G401 (cell line): ENCODE measurements at regions not wholly inside any gene's neighbourhood (a gene's known extent, or its start where the extent isn't known, plus 50 kb on each side); places are given as distances from the start of the nearest gene placed in this dataset.
A peak's percentile ranks its signal among the peaks of the same experiment; 100 is the strongest.

Source experiments
- DNase-seq: peaks from one replicate; pipeline ENCODE4 v3.0.0-alpha.2; 2015; ENCODE audit warnings: low spot score
- in situ Hi-C: cut with HindIII; loops from 2 replicates; pipeline ENCODE4 v1.10.0; 2016; ENCODE audit warnings: low sequenced_read_pairs, mixed read lengths

DNA sequence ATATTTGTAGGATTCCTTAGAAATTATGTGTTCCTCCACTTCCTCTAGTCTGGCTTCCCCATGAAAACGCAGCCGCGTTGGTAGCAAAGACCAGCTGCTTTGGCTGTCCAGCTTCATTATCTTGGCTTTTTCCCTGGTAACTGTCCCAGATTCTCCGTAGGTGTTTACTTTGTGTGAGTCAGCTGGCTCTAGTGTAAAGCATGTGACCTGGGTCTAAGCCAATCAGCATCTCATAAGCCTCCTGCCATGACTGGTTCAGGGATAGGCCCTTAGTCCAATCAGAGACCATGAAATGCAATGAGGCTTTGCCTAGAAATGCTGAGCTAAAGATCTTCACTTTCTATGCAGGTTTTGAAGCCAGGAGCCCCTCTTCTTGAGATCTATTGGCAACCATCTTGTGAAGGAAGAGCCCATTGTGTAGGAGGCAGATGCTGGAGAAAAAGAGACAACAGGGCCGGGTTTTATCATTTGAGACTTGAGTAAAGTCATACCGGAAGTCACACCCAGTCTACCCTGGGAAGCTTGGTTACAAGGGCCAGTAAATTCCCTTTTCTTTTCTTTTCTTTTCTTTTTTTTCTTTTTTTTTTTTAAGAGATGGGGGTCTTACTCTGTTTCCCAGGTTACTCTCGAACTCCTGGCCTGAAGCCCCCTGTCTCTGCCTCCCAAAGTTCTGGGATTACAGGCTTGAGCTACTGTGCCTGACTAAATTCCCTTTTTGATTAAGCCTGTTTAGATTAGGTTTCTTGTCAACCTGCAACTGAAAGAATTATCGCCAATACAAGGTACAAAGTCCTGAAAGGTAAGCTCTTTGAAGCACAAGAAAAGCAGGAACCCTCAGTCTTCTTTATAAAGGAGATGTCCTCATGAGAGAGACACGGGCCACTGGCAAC is 256.5 kb upstream of the RREB1 start:
- in situ Hi-C loops = no loop called here
- peak; percentile 8 for DNase-seq

DNA sequence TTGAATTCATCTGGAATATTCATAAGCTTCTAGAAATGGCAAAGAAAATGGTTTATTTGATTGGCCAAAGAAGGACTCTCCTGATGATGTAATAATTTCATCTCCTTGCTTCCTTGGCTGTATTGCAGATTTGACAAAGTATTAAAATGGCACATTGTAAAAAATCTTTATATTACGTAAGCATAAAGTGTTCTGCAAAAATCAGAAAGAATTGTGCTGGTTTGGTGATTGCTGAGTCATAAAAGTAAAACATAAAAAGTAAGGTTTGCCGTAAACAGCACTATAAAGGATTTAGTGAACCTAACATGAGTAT is 255.9 kb upstream of the RREB1 start:
- DNase-seq = no peak

DNA sequence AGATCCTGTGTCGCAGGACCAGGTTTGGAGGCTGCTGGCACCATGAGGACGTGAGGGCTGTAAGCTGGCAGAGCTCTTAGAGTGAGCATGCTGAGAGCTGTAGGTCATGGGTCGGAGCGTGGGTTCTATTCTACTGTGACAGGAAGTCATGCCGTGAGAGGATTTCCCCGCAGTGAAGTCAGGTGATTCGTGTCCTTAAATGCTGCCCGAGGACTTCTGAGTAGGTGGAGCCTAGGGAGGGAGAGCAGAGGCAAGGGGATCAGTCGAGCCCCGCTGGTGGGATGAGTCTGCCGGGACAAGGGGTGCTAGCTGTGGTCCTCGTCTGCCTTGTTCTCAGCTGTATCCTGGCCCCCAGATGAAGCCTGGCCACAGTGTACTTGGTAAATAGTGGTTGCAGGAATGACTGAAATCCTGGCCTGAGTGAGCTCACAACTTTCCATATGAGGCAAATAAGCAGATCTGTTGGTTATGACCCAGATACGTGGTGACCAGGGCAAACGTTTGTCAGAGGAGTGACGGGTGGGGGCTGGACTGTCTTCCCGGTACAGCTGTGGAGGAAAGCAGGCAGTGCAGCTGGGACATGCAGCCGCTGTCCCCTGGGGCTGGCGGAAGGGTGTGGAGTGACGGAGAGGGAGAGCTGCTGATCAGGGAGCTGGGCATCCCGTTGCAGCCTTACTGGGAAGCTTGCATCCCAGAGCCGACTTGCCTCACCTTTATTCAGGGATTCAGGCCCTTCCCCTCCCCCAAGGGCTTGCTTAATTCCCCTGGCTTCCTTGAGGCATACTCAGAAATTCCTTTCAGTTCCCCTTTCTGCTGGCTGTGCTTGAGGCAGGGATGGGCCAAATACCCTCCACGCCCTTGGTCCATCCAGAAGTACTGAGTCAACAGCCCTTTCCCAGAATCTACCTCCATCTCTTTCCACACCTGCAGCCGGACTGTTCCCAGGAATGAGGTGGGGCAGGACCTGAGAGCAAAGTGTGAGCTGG is 250.9 kb upstream of the RREB1 start:
- no peak for DNase-seq
- in situ Hi-C loops = no loop called here

More for the DNA sequence above, 255.9 kb upstream of the RREB1 start:
- in situ Hi-C loops = no loop called here

DNA sequence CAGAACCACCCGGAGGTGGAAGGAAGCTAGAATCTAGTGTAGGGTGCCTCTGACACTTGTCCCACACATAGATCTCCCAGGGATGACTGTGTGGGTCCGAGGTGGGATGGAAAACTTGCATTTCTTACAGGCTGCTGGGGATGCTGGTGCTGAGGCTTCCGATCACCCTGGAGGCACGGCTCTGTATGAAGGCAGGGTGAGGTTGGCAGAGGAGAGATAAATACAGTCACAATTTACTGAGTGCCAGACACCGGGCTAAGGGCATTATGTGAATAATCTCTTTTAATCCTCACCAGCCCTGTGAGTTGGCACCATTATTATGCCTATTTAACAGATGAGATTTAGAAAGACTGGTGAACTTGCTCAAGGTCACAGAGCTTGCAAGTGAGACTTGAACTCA is 250.2 kb upstream of the RREB1 start:
- in situ Hi-C loops = no loop called here
- no peak for DNase-seq

DNA sequence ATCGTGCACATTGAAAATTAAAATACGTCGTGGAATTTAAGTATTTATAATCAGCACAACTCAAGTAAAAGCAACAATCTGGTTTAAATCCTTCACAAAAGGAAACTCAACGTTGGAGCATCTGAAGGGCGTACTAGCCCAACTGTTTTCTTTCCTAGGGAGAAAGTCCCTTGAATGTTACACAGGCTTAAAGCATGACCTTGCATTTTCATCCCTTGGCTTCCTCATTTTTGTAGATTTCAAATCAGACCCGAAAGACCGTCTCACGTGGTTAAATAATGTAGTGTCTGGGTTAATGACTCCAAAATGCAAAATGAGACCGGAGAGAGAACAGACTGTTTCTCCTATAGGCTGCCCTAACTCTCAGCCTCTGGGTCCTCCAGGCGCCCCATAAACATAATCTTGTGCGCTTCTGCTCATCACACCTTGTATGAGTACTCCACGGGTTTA is 249.2 kb upstream of the RREB1 start:
- in situ Hi-C loops = no loop called here

DNA sequence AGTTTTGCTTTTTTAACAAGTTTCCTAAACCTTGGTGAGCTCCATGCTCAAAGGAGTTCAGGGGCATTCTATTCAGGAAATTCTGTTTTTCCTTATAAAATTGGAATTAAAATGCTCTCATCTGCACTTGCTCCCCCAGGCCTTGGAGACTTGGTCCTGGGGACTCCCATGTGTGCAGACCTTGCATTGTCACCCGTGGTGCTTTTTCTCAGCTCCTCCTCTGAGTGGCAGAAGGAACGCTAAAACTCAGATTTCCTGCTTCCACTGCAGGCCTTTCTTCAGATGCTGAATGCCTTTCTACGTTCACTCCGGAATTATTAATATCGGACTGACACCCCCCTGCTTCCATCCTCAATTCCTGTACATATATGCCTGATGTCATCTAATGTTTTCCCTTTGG is 248.7 kb upstream of the RREB1 start:
- in situ Hi-C loops = no loop called here

More for the DNA sequence above, 249.2 kb upstream of the RREB1 start:
- DNase-seq = no peak

DNA sequence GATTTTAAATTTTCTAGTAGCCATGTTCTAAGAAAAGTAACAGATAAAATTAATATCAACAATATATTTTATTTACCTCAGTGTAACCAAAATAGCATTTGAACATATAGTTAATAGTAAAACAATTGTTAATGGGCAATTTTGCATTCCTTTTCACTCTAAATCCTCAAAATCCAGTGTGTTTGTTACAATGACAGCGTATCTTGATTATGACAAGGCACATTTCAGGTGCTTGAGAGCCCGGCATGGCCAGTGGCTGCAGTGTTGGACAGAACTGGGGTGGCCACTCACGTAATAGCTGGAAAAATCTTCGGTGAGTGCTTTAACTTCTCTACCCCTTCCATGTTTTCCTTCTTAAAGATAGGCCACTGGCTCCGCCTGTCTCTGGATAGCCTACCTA is 248.0 kb upstream of the RREB1 start:
- in situ Hi-C loops = no loop called here

More for the DNA sequence above, 248.7 kb upstream of the RREB1 start:
- no peak for DNase-seq

DNA sequence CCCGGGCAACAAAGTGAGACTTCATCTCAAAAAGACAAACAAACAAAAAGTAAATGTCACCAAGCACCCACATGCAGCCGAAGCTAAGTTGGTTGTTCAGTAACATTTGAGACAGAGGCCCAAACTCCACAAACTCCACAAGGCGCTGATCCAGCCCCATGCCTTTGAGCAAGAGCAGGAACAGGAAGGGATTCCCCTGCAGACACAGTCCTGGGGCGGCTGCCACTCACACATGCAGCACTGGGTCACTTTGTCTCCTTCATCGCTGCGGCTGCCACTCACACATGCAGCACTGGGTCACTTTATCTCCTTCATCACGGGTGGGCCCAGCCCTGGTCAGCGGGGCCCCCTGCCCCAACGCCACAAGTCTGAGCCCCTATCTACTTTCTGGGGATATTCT is 246.9 kb upstream of the RREB1 start:
- in situ Hi-C loops = no loop called here
- DNase-seq = no peak

More for the DNA sequence above, 248.0 kb upstream of the RREB1 start:
- DNase-seq = no peak

DNA sequence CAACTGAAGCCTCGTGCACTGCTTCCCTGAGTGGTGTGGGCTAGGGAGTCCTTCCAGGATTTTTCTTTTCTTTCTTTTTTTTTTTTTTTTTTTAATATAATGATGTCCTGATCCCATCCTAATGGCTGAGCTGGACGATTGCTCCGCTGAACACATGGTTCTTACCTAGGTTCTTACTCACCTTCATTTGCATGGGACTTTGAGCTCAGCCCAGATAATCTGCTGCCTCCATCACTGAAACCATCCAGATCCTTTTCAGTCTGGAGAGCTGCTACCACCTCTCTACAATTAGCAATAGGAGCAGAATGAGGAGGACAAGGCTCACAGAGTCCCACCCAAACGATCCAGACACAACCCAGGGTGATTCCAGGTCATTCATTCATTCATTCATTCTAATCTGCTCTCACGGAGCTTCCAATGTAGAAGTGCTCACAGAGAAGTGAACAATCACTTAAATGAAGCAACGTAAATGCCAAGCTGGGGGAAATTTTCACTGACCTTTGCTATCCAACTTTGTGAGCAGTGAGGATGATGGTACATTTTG is 246.3 kb upstream of the RREB1 start:
- in situ Hi-C loops = no loop called here
- no peak for DNase-seq

DNA sequence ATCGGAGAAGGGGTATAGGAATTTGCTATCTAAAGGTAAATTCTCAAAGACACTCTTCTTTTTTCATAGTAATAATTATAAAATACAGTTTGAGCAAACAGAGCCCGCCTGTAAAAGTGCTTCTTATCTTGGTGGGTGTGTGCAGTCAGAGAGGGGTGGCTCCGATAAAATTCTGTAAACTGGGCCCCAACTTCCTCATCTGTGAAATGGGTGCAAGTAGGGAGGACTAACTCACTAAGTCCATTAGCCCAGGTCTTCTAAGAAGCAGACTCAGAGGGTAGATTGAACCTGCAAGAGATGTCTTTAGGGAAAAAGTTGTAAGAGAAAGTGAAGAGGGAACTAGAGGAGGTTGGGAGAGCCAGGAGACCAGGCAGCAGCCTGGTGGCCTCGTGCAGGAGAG is 245.8 kb upstream of the RREB1 start:
- DNase-seq = no peak
- in situ Hi-C loops = no loop called here

DNA sequence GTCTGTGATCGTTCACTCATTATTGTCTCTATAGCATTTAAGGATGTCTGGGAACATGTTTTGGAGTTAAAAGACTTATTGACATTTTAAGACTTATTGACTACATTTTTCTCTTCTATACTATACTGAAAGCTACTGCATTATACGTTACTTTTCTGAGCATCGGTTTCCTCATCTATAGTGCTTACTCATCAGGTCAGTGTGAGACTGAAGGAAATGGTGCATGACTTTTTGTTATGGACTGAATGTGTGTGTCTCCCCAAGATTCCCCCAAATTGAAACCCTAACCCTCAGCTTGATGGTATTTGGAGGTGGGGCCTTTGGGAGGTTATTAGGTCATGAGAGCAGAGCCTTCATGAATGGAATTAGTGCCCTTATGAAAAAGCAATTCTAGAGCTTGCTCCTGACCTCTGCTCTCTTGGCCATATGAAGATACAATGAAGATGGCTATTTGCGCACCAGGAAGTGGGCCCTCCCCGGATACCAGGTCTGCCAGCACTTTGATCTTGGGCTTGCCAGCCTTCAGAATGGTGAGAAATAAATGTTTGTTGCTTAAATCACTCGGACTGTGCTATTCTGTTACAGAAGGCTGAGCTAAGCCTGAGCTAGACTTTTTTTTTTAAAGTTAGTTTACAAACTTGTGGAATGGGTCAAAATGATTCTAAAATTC is 243.7 kb upstream of the RREB1 start:
- in situ Hi-C loops = no loop called here

DNA sequence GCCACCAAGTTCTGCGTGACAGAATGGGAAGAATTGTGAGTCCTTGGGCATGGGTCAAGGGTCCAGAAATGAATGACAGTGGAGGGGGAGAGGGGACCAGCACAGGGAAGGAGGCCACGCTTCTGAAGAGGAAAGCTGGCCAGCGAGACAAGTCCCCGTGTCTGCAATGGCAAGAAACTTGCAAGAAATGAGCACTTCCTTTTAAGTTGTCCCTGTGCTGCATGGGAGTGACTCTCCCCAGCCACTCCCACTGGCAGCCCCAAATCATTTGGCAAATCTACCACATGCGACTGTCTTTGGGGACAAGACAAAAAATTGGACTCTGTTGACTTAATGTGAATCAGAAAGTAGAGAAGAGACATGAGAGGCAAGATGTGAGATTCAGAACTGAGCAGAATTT is 242.2 kb upstream of the RREB1 start:
- no peak for DNase-seq
- in situ Hi-C loops = no loop called here

More for the DNA sequence above, 243.7 kb upstream of the RREB1 start:
- DNase-seq = no peak

DNA sequence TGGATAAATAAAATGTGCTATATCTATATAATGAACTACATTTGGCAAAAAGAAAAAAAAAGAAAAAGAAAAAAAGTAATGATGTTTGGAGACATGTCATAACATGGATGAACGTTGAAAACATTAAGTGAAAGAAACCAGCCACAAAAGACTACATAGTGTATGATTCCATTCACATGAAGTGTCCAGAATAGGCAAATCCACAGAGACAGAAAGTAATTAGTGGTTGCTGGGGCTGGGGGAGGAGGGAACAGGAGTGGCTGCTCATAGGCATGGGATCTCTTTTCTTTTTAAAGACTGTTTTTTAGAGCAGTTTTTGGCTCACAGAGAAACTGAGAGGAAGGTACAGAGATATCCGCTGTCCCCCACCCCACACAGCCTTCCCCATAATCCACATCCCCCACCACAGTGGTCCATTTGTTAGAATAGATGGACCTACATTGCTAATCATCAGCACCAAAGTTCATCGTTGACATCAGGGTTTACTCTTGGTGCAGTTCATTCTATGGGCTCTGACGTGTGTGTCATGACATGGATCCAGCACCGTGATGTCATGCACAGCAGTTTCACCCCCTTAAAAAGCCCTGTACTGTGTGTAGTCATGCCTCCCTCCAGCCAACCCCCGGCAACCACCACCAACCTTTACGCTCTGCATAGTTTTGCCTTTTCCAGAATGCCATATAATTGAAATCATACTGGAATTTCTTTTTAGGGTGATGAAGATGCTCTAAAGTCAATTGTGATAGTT is 240.9 kb upstream of the RREB1 start:
- in situ Hi-C loops = no loop called here
- no peak for DNase-seq

DNA sequence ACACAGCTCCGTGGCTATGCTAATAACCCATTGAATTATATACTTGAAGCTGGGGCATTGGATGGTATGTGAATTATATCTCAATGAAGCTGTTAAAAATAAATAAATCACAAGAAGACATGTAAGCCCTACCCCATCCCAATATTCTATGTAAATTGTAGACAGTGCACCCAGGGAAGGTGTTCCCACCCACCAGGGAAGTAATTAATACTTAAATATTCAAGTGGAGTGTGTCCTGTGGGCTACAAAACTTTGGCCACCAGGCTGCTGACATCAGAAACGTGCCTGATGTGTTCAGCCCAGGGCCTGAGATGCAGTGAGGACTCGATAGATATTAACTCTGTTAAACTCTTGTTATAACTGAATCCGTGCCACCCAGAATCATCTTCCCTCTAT is 240.4 kb upstream of the RREB1 start:
- no peak for DNase-seq
- in situ Hi-C loops = no loop called here

DNA sequence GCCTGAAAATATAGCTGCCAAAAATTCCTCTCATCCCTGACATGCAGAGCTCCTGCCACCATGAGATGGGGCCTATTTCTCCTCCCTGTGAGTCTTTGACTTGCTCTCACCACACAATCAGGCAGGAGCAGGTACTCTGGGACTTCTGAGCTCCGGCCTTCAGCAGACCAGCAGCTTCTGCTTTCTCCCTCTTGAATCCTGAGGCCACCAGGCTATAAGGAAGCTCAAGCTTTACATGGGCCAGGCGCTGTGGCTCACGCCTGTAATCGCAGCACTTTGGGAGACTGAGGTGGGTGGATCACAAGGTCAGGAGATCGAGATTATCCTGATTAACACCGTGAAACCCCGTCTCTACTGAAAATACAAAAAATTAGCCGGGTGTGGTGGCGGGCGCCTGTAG is 238.7 kb upstream of the RREB1 start:
- DNase-seq = no peak
- in situ Hi-C loops = no loop called here

DNA sequence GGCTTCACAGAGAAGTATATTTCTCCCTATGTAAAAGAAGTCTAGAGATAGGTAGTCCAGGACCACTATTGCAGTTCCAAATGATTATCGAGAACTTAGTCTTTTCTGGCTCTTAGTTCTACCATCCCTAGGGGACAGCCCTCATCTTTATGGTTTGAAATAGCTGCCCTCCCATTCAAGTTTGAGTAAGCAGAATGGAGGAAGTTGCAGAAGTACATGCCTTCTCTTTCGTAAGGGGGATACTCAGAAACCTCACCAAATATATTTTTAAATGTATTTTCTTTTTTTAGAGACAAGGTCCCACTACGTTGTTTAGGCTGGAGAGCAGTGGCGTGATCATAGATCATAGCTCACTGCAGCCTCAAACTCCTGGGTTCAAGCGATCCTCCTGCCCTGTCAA is 236.8 kb upstream of the RREB1 start:
- in situ Hi-C loops = no loop called here
- DNase-seq = no peak

DNA sequence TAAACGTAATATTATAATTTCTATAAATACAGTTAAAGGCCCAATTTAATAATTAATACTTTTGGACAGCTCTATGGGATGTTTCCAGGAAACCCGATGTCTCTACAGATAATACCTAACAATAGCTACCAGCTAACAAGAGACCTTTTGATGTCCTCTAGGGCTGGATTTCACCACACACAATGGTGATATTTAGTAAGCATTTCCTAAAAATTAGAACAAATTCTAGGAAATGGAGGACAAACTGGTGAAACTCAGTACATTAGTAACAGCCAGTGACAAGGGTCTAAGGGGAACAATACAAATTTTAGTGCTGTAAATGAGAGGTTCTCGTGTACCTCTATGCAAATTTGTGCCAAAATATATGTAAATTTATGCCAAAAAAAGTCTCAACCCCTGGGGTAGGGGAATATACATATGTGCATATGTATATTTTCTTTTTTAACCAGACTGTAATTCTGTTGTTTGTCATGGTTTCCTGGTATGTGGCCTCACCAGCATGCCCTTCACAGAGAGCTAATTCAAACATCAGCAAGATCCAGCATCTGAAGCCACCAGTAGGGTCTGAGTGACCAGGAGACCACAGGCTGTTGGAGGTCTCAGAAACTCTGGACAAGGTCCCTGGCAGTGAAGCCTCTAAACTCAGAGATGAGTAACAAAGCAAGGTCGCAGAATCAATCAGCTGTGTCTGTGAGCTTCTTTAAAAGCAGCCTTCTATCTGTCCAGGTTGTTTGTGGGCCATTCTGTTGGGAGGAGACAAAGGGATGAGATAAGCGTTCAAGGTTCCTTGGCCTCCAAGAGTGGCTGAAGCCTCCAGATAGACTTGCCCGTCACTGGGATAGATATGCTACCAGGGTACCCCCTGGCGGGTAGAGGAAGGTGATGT is 235.1 kb upstream of the RREB1 start:
- no peak for DNase-seq
- in situ Hi-C loops = no loop called here

DNA sequence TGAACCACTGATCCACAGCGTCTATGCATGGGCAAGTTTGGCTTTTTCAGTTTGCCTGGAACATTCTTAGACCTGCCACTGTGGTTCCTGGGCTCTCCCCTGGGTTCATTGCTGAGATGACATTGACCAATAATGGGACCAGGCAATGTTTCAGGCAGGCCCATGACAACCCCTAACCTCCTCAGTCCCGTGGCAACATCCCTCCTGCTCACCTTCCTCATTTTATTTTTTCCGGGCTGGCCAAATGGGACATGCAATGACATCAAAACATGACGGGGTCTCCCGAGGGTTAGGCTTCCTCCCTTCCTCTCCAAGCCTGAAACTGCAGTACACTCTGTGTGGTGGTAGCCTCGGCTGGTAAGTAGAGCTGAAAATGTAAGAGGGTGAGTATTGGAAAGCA is 234.0 kb upstream of the RREB1 start:
- in situ Hi-C loops = no loop called here
- no peak for DNase-seq
